GM23248 (cell line): ENCODE measurements at regions not wholly inside any gene's neighbourhood (a gene's known extent, or its start where the extent isn't known, plus 50 kb on each side); places are given as distances from the start of the nearest gene placed in this dataset.
A peak's percentile ranks its signal among the peaks of the same experiment; 100 is the strongest.

Source experiments
- DNase-seq: peaks from one replicate; pipeline ENCODE4 v3.0.0-alpha.2; 2015
- H2AFZ ChIP-seq: fragments of 200-600 bp; sonication (generic); 2 replicates; pipeline ENCODE4 v1.6.1; 2016; ENCODE audit warnings: antibody characterized with exemption
- H3F3A ChIP-seq: fragments of 200-600 bp; sonication (generic); 2 replicates; pipeline ENCODE4 v1.6.1; 2016; ENCODE audit warnings: mild to moderate bottlenecking, antibody characterized with exemption, mixed run types; ENCODE audit not compliant: insufficient read depth
- H3K27ac ChIP-seq: fragments of 200-600 bp; sonication (generic); 2 replicates; pipeline ENCODE4 v1.5.1; 2016; ENCODE audit warnings: mild to moderate bottlenecking
- H3K27me3 ChIP-seq: fragments of 200-600 bp; sonication (generic); replicated peaks from 2 replicates; pipeline ENCODE4 v1.6.1; 2016; ENCODE audit warnings: mild to moderate bottlenecking; ENCODE audit not compliant: insufficient read depth
- H3K36me3 ChIP-seq: fragments of 200-600 bp; sonication (generic); 2 replicates; pipeline ENCODE4 v1.6.1; 2016; ENCODE audit warnings: low read depth, mild to moderate bottlenecking
- H3K4me1 ChIP-seq: fragments of 200-600 bp; sonication (generic); 2 replicates; pipeline ENCODE4 v1.6.1; 2016; ENCODE audit warnings: mild to moderate bottlenecking; ENCODE audit not compliant: insufficient read depth
- H3K4me2 ChIP-seq: fragments of 200-600 bp; sonication (generic); one replicate; pipeline ENCODE4 v1.6.1; 2016; ENCODE audit warnings: mild to moderate bottlenecking; ENCODE audit not compliant: unreplicated experiment
- H3K4me3 ChIP-seq: fragments of 200-600 bp; sonication (generic); 2 replicates; pipeline ENCODE4 v1.5.1; 2016; ENCODE audit warnings: mild to moderate bottlenecking
- H3K79me2 ChIP-seq: fragments of 200-600 bp; sonication (generic); 2 replicates; pipeline ENCODE4 v1.6.1; 2016; ENCODE audit warnings: mild to moderate bottlenecking; ENCODE audit not compliant: insufficient read depth
- H3K9ac ChIP-seq: fragments of 200-600 bp; sonication (generic); 2 replicates; pipeline ENCODE4 v1.6.1; 2016; ENCODE audit warnings: mild to moderate bottlenecking
- H3K9me2 ChIP-seq: fragments of 200-600 bp; sonication (generic); 2 replicates; pipeline ENCODE4 v1.6.1; 2016; ENCODE audit warnings: mixed run types, mild to moderate bottlenecking, moderate library complexity; ENCODE audit not compliant: insufficient read depth
- H3K9me3 ChIP-seq: fragments of 200-600 bp; sonication (generic); one replicate; pipeline ENCODE4 v1.6.1; 2017; ENCODE audit warnings: low read depth
- H4K20me1 ChIP-seq: fragments of 200-600 bp; sonication (generic); 2 replicates; pipeline ENCODE4 v1.6.0; 2016; ENCODE audit not compliant: insufficient read depth
- EZH2 ChIP-seq: fragments of 200-600 bp; sonication (generic); IDR thresholded peaks from 2 replicates; pipeline ENCODE4 v1.6.1; 2018; ENCODE audit warnings: antibody characterized with exemption, mild to moderate bottlenecking; ENCODE audit not compliant: insufficient read depth, poor library complexity, severe bottlenecking
- EZH2phosphoT487 ChIP-seq: fragments of 200-600 bp; sonication (generic); IDR thresholded peaks from 2 replicates; pipeline ENCODE4 v1.6.1; 2018; ENCODE audit warnings: antibody characterized with exemption, moderate library complexity, mild to moderate bottlenecking, low read depth; ENCODE audit not compliant: insufficient read depth
- WGBS, 2 experiments: methylation state at CpG; one replicate each; pipeline ENCODE4 v1.1.6; 2015 to 2017; ENCODE audit warnings: low lambda C conversion rate in 2 of 2, low coverage in 1 of 2; ENCODE audit errors: missing lambda C conversion rate in 2 of 2; 5-methylcytosine and 5-hydroxymethylcytosine counted together
- in situ Hi-C: fragments of 300-500 bp; cut with MboI; formaldehyde crosslinking; loops from 2 replicates; pipeline ENCODE4 v1.15.0; 2020

DNA sequence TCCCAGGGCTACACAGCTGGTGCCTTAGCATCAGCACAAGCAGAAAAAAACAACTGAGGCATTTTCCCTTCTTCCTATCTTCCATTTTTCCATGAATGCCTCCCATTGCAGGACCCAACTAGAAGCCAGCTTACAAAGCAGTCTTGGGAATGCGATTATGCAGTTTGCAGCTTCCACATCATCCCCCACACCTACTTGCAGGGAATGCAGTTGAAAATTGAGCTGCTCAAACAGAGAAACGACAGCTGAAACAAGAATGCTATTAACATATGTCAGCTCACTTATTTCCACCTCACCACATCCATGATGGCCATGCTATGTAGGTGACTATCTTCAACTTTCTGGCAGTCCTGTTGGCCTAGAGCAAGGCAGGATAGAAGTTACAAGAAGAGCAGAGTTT lies 150.6 kb upstream of the KCTD3 start:
- Histone ChIP-seq H2AFZ (no peak overlapping the region), H3K27ac (no peak overlapping the region), H3K9ac (no peak overlapping the region), H3K4me2 (no peak overlapping the region), H3K9me3 (no peaks in the 10 kb centered on the region), H4K20me1 (no peaks in the 10 kb centered on the region), H3K4me1 (no peaks in the 10 kb centered on the region), H3K9me2 (no peaks in the 10 kb centered on the region), H3K4me3 (no peak overlapping the region), H3K36me3 (no peaks in the 10 kb centered on the region), H3K27me3 (no peaks in the 10 kb centered on the region), H3F3A (no peaks in the 10 kb centered on the region), H3K79me2 (no peaks in the 10 kb centered on the region)
- TF ChIP-seq EZH2 = no peak
- 69 to 83% methylated on average over 2 of the region's 2 CpGs for WGBS, 2 experiments
- no peak for DNase-seq
- in situ Hi-C loops = no loop called here

DNA sequence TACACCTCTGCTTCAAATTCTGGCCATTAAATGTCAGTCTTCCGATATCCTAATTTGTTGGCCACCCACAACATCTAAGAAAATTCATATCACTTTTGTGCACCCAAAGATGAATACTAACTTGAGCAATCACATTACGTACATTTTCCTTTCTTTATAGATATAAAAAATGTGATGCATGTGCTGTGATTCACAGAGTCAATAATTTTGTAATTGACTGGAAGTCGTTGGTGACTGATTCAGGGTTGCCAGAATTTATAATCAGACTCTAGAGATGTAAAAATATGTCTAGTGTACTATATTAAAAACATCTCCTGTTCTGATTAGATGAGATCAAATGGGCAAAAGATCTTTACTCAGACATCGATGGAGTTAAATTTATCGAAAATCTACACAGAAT lies 150.0 kb upstream of the KCTD3 start:
- H3K36me3 ChIP-seq = no peaks in the 10 kb centered on the region
- no peak overlapping the region for H3K9ac ChIP-seq
- no peak for TF ChIP-seq EZH2phosphoT487
- TF ChIP-seq EZH2 = no peak
- no peaks in the 10 kb centered on the region for H3K79me2 ChIP-seq
- H4K20me1 ChIP-seq = no peaks in the 10 kb centered on the region
- H3K9me2 ChIP-seq = no peaks in the 10 kb centered on the region
- DNase-seq = peak; percentile 31
- no peak overlapping the region for H3K4me2 ChIP-seq
- 71 to 75% methylated on average over 5 of the region's 5 CpGs for WGBS, 2 experiments
- in situ Hi-C loops = no loop called here
- H3K27ac ChIP-seq = no peak overlapping the region
- H2AFZ ChIP-seq = no peak overlapping the region
- H3K9me3 ChIP-seq = no peaks in the 10 kb centered on the region
- no peaks in the 10 kb centered on the region for H3F3A ChIP-seq
- no peaks in the 10 kb centered on the region for H3K4me1 ChIP-seq
- H3K27me3 ChIP-seq = no peaks in the 10 kb centered on the region
- no peak overlapping the region for H3K4me3 ChIP-seq

DNA sequence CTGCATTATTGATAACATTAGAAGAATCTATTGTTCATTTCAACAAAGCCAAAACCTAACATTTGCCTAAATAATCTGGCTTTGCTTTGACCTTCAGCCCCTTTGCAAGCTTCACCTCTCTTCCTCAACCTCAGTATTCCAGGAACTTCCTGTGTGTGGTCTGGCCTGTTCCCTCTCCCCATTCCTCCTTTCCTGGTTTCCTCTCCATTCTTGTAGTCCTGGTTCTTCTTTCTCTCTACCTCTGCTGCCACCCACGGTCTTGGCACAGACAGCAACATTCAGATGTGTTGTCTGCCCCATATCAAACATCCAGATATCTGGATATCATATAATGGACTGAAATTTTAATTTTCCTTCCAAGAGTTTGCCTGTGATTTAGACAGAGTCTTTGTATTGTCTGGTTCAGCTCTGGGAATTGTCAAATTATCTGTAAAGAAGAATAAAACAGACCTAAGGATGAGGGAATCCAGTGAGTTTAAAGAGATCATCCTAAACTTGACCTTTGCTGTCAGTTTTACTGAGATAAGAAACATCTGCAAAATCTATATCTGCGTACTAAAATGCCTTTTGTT lies 148.1 kb upstream of the KCTD3 start:
- no peaks in the 10 kb centered on the region for H3K27me3 ChIP-seq
- H3F3A ChIP-seq = no peaks in the 10 kb centered on the region
- H2AFZ ChIP-seq = peak overlapping the region; percentile 30
- no peak for TF ChIP-seq EZH2
- no peak for TF ChIP-seq EZH2phosphoT487
- H3K4me2 ChIP-seq = no peak overlapping the region
- H3K9me2 ChIP-seq = no peaks in the 10 kb centered on the region
- no peaks in the 10 kb centered on the region for H3K4me1 ChIP-seq
- no peak overlapping the region for H3K27ac ChIP-seq
- no peaks in the 10 kb centered on the region for H3K36me3 ChIP-seq
- H4K20me1 ChIP-seq = no peaks in the 10 kb centered on the region
- 91 to 93% methylated on average over 2 of the region's 2 CpGs for WGBS, 2 experiments
- no peaks in the 10 kb centered on the region for H3K9me3 ChIP-seq
- no peak overlapping the region for H3K4me3 ChIP-seq
- no peak for DNase-seq
- no peaks in the 10 kb centered on the region for H3K79me2 ChIP-seq
- no peak overlapping the region for H3K9ac ChIP-seq
- in situ Hi-C loops = no loop called here

DNA sequence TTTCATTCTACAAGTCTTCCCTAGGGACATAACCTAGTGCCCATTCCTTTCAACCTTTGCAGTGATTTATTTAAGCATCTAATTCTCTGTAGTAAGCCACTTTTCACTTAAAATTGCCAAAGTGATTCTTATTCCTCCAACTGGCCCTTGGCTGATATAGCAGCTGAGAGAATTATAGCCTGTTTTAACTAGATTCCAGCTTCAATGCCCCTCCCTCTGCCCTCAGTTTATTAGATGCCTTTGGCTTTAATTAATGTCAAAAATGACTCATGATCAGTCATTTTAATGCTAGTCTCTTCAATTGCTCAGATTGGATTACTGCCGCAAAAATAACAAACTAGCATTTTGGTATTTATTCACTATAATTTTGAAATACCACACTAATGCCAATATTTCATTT lies 145.4 kb upstream of the KCTD3 start:
- in situ Hi-C loops = no loop called here
- no peak overlapping the region for H3K4me2 ChIP-seq
- H3K36me3 ChIP-seq = no peaks in the 10 kb centered on the region
- H3K27me3 ChIP-seq = no peaks in the 10 kb centered on the region
- 17 to 39% methylated on average over 1 of the region's 1 CpG for WGBS, 2 experiments
- H3K9me3 ChIP-seq = no peaks in the 10 kb centered on the region
- no peak overlapping the region for H3K4me3 ChIP-seq
- no peak overlapping the region for H3K27ac ChIP-seq
- no peaks in the 10 kb centered on the region for H3F3A ChIP-seq
- H2AFZ ChIP-seq = no peak overlapping the region
- H3K79me2 ChIP-seq = no peaks in the 10 kb centered on the region
- H3K9ac ChIP-seq = no peak overlapping the region
- H4K20me1 ChIP-seq = no peaks in the 10 kb centered on the region
- peak; percentile 18 for DNase-seq
- H3K9me2 ChIP-seq = no peaks in the 10 kb centered on the region
- no peaks in the 10 kb centered on the region for H3K4me1 ChIP-seq
- TF ChIP-seq EZH2 (no peak), EZH2phosphoT487 (no peak)

DNA sequence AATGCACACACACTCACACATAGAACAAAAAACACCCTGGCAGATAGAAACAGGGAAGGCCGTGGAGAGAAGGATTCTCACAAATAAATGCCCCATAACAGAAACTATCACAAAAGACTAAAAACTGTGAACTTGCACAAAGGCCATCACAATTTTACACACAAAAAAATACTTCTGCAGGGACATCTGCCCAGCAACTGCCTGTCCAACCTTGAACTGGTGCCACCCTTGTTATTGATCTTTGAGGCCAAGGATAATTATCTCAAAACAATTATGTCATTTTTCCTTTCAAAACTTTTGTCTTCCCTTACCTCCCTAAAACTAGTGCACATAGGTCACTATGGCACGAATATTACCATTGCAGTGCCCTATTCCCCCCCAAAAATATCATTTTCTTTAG lies 143.8 kb upstream of the KCTD3 start:
- Histone ChIP-seq H3K4me1 (no peaks in the 10 kb centered on the region), H3K79me2 (no peaks in the 10 kb centered on the region), H3K9me3 (no peaks in the 10 kb centered on the region), H3F3A (no peaks in the 10 kb centered on the region), H2AFZ (no peak overlapping the region), H3K27ac (no peak overlapping the region), H4K20me1 (no peaks in the 10 kb centered on the region), H3K27me3 (no peaks in the 10 kb centered on the region), H3K9me2 (no peaks in the 10 kb centered on the region), H3K36me3 (no peaks in the 10 kb centered on the region), H3K9ac (no peak overlapping the region), H3K4me2 (no peak overlapping the region), H3K4me3 (no peak overlapping the region)
- DNase-seq = no peak
- WGBS, 2 experiments = 72 to 77% methylated on average over 2 of the region's 2 CpGs
- in situ Hi-C loops = no loop called here
- TF ChIP-seq EZH2 = no peak
- TF ChIP-seq EZH2phosphoT487 = no peak
